Osteocyte (in vitro differentiated cells): ENCODE measurements at regions not wholly inside any gene's neighbourhood (a gene's known extent, or its start where the extent isn't known, plus 50 kb on each side); places are given as distances from the start of the nearest gene placed in this dataset.

Source experiments
- DNase-seq: peaks from one replicate; pipeline ENCODE4 v3.0.0; 2021; ENCODE audit warnings: mixed read lengths; ENCODE audit not compliant: unreplicated experiment; ENCODE audit errors: extremely low spot score
- H3K27ac Mint-ChIP-seq: one replicate; pipeline ENCODE4 v1.8.0; 2021; ENCODE audit warnings: mild to moderate bottlenecking, mixed read lengths; ENCODE audit not compliant: unreplicated experiment
- H3K27me3 Mint-ChIP-seq: one replicate; pipeline ENCODE4 v1.8.0; 2021; ENCODE audit warnings: mixed read lengths; ENCODE audit not compliant: unreplicated experiment
- H3K36me3 Mint-ChIP-seq: one replicate; pipeline ENCODE4 v1.8.0; 2021; ENCODE audit warnings: mixed read lengths; ENCODE audit not compliant: unreplicated experiment
- H3K4me1 Mint-ChIP-seq: one replicate; pipeline ENCODE4 v1.8.0; 2021; ENCODE audit warnings: mixed read lengths; ENCODE audit not compliant: unreplicated experiment
- H3K4me3 Mint-ChIP-seq: one replicate; pipeline ENCODE4 v1.8.0; 2021; ENCODE audit warnings: mild to moderate bottlenecking, moderate library complexity, mixed read lengths; ENCODE audit not compliant: unreplicated experiment
- H3K9me3 Mint-ChIP-seq: one replicate; pipeline ENCODE4 v1.8.0; 2021; ENCODE audit warnings: mixed read lengths; ENCODE audit not compliant: unreplicated experiment
- CTCF ChIP-seq: fragments of 200-600 bp; sonication (generic); IDR thresholded peaks from 2 replicates; pipeline ENCODE4 v1.5.0; 2021; ENCODE audit warnings: antibody characterized with exemption, mild to moderate bottlenecking, moderate library complexity

GRCh38 chr5:52707616-52708015 is 80.1 kb upstream of the ITGA1 start:
- no peak overlapping the region for H3K27ac Mint-ChIP-seq
- peaks cover 57% of the 10 kb centered on the region for H3K4me1 Mint-ChIP-seq
- no peak for TF ChIP-seq CTCF
- no peak for DNase-seq
- no peaks in the 10 kb centered on the region for H3K27me3 Mint-ChIP-seq
- no peaks in the 10 kb centered on the region for H3K9me3 Mint-ChIP-seq
- H3K4me3 Mint-ChIP-seq: no peak overlapping the region
- H3K36me3 Mint-ChIP-seq: no peaks in the 10 kb centered on the region

GRCh38 chr5:52708463-52708862 is 79.3 kb upstream of the ITGA1 start:
- no peak overlapping the region for H3K4me3 Mint-ChIP-seq
- no peak for TF ChIP-seq CTCF
- H3K27ac Mint-ChIP-seq: peak overlapping the region; percentile 65

GRCh38 chr5:52709167-52709925 is 78.4 kb upstream of the ITGA1 start:
- no peak for DNase-seq
- peak overlapping the region; percentile 56 for H3K27ac Mint-ChIP-seq
- H3K9me3 Mint-ChIP-seq: no peaks in the 10 kb centered on the region
- H3K36me3 Mint-ChIP-seq: no peaks in the 10 kb centered on the region
- no peaks in the 10 kb centered on the region for H3K27me3 Mint-ChIP-seq
- H3K4me1 Mint-ChIP-seq: peaks cover 53% of the 10 kb centered on the region
- no peak overlapping the region for H3K4me3 Mint-ChIP-seq
- no peak for TF ChIP-seq CTCF

More at GRCh38 chr5:52708463-52708862, 79.3 kb upstream of the ITGA1 start:
- H3K4me1 Mint-ChIP-seq: peaks cover 53% of the 10 kb centered on the region
- H3K36me3 Mint-ChIP-seq: no peaks in the 10 kb centered on the region
- no peaks in the 10 kb centered on the region for H3K9me3 Mint-ChIP-seq
- no peak for DNase-seq
- H3K27me3 Mint-ChIP-seq: no peaks in the 10 kb centered on the region

GRCh38 chr5:52710310-52710971 is 77.3 kb upstream of the ITGA1 start:
- Mint-ChIP-seq H3K27me3 (no peaks in the 10 kb centered on the region), H3K4me3 (no peak overlapping the region), H3K4me1 (peaks cover 52% of the 10 kb centered on the region), H3K27ac (no peak overlapping the region), H3K9me3 (peaks cover under 1% of the 10 kb centered on the region), H3K36me3 (no peaks in the 10 kb centered on the region)
- no peak for TF ChIP-seq CTCF
- DNase-seq: no peak

- Mint-ChIP-seq H3K4me1 (peaks cover 45% of the 10 kb centered on the region), H3K36me3 (no peaks in the 10 kb centered on the region), H3K4me3 (no peak overlapping the region), H3K27me3 (no peaks in the 10 kb centered on the region), H3K9me3 (peaks cover 6% of the 10 kb centered on the region), H3K27ac (peak overlapping the region; percentile 12)
- TF ChIP-seq CTCF: no peak
- no peak for DNase-seq
Measured at GRCh38 chr5:52710972-52711596, 76.6 kb upstream of the ITGA1 start.
